ENCODE measurements at regions not wholly inside any gene's neighbourhood (a gene's known extent, or its start where the extent isn't known, plus 50 kb on each side); places are given as distances from the start of the nearest gene placed in this dataset.
"Not testable (repeated sequence)": the region's sequence is repeated elsewhere in the genome, so short reads cannot be mapped to it uniquely, and the experiment has no call there.

DNA sequence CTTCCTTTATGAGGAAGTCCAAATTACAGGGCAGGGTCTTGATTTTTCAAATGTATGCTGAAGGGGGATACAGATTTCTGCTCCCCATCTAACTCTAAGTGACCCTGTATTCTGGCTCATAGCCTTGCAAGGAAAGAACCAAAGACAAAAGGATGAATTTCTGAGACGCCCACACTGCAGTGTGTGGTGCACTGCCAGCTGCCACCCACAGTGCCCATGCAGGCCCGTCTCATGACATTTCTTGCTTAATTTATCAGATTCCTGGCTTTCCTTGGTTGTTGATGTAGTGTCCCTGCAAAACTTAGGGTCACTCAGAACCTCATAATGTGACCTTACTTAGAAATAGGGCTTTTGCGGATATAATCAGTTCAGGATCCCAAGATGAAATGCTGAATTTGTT, 68.0 kb downstream of the CBLN4 start:
- DNase-seq = no peak

DNA sequence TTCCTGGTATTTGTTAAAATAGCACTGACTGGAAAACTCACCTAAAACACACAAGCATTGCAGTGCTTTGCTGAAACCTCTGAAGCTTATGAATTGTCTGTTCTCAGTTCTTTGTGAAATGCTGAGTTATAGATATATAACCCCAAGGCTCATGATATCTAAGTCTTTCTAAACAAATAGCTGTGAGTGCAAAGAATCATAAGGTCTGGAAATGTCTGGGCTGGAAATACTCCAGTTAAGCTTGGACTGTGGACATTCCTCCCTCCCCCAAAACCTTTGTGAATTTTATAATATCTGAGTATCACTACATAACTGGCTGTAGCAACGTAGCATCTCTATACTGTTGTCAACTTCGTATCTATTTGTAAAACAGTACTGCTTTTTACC, 69.1 kb downstream of the CBLN4 start:
- no peak for DNase-seq

DNA sequence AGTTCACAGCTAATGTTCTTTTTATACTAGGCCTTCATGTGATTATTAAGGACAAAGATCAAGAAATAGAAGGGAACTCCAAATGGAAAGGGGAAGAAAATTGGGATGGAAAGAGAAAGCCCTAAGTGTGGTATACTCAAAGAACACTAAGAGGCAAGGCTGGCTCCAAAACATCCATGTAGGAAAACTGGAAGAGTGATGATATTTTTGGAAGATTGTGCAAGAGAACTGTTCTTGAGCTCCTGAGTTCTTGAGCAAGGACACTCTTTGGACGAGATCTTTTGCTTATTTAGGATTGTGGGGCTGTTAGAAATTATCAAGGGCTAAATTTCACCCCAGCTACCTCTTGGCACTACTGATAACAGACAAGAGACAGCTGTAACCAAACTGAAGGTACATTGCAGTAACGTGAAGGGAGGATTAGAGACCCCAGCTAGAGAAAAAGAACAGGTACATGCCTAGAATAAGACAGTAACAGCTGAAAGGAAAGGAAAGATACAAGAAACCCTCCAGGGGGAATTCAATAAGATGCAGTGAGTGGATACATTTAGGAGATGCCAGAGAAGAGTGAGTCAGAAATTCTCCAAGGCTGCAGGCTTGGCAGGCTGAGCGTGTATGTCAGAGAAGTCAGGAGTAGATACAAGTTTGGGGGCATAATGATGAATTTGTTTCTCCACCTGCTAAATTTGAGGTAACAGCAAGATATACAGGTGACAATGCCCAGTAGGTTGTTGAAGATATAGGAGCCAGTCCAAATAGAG, 69.7 kb downstream of the CBLN4 start:
- no peak for DNase-seq

DNA sequence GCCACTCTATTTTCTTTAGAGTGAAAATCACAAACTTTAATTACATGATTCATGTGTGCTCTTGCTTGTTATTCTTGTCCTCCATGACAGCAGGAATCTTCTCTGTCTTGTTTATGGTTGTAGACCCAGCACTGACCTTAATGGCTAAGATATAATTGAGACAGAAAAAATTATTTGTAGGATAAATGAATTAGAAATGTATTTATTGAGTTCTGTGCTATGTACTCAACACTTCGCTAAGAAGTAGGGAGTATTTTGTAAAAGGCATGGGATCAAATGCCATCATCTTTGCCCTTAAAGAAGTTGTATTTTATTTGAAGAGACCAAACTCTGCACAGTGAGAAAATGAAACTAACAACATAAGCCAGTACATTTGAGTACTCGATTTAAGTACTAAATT, 71.2 kb downstream of the CBLN4 start:
- DNase-seq = no peak

DNA sequence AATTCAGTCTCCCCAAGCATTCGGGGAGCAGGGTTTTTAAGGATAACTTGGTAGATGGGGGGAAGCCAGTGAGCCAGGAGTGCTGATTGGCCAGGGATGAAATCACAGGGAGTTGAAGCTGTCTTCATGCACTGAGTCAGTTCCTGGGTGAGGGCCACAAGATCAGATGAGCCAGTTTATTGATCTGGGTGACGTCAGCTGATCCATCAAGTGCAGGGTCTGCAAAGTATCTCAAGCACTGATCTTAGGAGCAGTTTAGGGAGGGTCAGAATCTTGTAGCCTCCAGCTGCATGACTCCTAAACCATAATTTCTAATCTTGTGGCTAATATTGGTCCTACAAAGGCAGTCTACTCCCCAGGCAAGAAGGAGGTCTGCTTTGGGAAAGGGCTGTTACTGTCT, 74.4 kb downstream of the CBLN4 start:
- DNase-seq = not testable (repeated sequence)

- no peak for DNase-seq
These were observed 77.1 kb downstream of the CBLN4 start for GRCh38 chr20:55928266-55928665.

DNA sequence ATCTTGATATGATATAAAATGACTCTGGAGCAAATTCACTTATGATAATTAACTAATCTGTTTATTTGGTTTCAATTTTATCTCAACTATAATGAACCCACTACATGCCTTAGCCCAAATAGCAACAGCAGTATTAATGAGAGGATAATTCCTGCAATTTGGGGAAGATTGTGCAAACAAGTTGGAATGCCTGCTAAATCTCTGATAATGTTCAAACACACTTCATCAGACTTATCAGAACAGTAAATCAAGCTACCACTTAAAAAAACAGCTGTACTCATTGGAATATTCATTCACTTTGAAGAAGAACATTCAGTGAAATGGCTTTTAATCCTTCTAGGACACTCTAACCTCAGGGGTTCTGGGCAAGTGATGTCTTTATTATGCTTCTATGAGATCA, 85.4 kb downstream of the CBLN4 start:
- DNase-seq = no peak

DNA sequence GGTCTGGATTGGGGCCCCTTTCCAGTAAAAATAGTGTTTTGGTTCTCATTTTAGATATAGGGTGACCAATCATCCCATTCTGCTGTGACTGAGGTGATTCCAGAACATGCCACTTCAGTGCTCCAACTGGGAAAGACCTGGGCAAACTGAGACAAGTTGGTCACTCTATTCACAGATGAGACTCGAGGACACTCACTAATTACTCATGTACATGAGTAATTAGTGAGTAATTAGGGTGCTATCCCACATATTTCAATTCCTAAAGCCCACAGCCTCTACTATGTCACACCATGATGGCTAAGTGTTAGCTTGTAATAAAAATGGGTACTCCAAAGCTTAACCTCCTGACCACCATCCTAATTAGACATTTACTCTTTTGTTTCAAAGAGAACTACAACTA, 86.0 kb downstream of the CBLN4 start:
- DNase-seq = no peak

GRCh38 chr20:55918471-55918870, 86.8 kb downstream of the CBLN4 start:
- DNase-seq = no peak

DNA sequence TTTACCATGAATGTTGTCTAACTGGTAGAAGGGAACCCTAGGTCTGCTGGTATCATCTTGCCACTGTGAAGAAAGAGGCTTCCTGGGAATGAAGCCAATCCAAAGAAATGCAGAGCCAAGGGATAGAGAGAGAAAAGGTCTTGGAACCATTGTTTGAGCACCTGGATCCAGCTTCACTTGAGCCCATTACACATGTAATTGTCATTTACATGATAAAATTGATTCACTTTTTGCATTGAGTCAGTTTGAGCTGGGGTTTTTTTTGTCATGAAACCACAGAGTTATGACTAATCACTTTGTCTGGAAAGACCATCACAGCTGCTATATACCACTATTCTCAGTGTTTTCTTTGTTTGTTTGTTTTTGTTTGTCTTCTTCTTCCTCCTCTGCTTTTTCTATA, 112.3 kb downstream of the CBLN4 start:
- DNase-seq = no peak

DNA sequence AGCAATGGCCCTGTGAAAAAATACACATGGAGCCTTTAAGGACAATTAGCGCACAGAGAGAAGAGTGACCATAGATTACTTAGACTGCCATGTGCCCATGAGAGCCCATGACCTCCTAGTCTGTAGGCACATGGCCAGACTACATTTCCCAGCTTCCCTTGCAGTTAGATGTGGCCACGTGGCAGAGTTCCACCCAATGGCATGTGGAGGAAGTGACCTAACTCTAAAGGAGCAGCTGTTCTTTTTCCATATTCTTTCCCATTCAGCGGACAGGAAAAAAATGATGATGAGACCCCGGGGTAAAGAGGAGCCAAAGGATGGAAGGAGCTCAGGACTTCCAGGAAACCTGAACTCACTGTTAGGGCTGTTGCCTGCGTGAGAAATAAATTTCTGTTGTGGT, 116.6 kb downstream of the CBLN4 start:
- no peak for DNase-seq

DNA sequence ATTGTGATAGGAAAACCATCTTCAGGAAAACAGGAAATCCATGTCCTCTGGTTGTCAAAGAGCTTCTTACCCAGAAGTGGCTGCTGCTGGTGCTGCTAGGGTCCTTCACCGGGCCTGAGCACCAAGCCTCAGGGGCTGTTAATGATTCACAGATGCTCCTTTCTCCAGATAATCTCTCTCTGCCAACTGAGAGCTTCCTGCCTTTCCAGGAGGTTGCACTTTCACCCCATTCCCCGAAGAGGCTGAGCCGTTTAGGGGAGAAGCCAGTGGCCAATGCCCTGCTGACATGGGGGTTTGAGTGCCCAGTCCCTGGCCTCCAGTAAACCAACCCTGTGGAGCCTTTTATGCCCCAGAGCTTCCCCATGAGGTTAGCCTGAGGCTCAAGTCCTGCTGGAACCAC, 122.4 kb downstream of the CBLN4 start:
- DNase-seq = no peak

DNA sequence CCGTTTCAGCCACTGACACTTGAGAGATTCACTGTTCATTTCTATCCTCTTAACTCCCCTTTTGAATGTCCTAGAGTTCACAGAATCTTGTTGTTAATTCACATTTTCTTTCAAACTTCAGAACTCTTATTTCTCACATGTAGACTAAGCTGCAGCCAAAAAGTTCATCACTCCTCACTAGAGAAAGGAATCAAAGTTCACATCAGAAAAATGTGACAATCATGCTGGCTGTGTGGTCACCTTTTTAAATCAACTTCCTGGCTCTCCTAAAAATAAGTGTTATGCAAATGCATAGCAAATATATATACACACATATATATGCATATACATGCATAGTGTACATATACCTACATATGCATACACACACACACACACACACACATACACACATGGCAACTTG, 123.0 kb downstream of the CBLN4 start:
- DNase-seq = no peak

DNA sequence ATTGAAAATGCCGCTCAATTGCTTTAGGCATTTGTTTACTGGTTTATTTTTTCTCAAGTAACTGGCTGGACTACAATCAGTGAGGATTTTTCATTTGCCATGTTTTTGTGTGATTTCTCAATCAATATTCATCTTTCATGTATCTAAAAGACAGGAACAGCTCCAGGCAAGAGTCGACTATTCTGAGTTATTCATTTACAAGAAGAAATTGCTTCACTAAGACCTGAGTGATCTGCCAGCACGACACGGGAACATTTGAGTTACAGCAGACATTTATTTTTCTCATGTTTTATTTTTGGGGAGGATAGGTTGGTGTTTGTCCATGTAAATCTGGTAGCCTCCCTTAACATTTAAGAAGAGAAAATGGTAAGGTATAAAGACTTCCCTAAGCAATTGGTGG, 124.1 kb downstream of the CBLN4 start:
- DNase-seq = no peak

DNA sequence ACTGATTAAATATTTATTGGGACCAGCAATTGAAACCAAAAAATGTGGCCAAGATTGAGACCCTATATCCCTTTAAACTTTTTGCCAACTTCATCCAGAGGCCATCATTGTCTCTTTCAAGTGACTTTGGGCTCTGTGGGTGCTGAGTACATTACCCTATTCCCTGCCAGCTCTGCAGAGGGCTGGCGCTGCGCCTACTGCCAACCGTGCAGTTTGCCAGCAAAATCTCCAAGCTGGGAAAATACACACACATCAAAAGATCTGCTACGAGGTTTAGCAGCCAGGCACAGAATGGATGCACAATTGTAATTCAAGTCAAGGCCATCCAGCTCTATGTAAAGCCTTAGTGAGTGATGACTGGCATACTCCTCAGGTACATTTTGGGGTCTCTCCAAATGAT, 125.0 kb downstream of the CBLN4 start:
- no peak for DNase-seq

GRCh38 chr20:55855052-55855451, 150.3 kb downstream of the CBLN4 start:
- DNase-seq = no peak

- DNase-seq = no peak
These were observed 175.0 kb downstream of the CBLN4 start for GRCh38 chr20:55830121-55830827.

- DNase-seq = no peak
These were observed 200.2 kb downstream of the CBLN4 start for GRCh38 chr20:55805138-55805537.

GRCh38 chr20:55800552-55801245, 204.6 kb downstream of the CBLN4 start:
- DNase-seq = no peak

DNA sequence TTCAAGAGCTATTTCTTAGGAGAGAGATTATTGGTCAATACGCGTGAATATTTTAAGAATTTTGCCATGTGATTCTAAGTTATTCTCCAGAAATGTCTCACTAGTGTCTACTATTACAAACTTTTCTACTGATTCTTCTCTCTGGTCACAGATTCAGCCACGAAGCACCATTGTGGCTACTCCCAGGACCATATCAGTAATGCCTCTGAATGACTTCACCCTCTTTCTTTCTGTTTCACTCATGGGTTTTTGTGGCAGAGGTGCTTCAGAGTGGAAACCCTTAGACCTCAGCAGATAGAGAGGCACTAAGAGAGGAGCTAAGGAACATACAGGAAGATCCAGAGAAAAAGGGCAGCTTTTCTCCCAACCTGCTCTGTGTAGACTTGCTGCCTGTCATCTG, 211.3 kb downstream of the CBLN4 start:
- DNase-seq = no peak

DNA sequence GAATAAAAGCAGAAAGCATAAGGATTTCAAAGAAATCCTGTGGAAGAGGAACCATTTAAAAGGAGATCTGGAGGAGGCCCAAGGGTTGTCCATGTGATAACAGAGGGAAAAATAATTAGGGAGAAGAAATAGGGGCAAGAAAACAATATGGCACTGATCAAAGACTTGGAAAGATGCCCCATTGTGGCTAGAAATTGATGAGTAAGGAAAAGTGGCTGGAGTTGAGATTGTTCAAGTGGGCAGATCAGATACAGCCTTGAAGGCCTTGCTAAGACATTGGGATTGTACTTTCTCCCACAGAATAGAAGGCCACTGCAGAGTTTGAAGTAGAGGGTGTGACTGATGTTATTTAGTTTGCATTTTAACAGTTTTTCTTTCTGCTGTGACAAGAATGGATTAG, 213.3 kb downstream of the CBLN4 start:
- DNase-seq = no peak

- DNase-seq = no peak
These were observed 215.1 kb downstream of the CBLN4 start for GRCh38 chr20:55790178-55790577.

GRCh38 chr20:55784036-55784435, 221.3 kb downstream of the CBLN4 start:
- DNase-seq = no peak

- DNase-seq = no peak
These were observed 221.9 kb downstream of the CBLN4 start for GRCh38 chr20:55783381-55783780.

All from DMS 273 treated with DMSO at 0.1 percent for 48 hours (cell line).